ENCODE measurements at regions not wholly inside any gene's neighbourhood (a gene's known extent, or its start where the extent isn't known, plus 50 kb on each side); places are given as distances from the start of the nearest gene placed in this dataset.

DNA sequence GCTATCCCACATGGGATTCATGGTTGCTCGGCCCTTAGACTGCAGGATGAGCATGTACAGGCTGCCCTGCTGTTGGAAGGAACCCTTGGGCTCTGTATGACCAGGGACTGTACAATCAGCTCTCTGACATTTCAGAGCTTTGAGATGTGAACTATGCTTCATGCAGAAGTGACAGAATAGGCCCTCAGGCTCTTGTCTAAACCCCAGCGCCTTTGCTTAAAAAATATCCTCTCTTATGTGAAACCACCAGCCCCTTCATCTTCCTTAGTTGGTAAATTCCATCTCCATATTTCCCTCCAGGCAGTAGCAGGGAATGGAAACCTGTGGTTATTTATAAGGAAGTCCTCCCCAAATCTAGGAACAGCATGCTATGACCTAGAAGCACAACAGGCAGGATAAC lies 78.9 kb upstream of the PLET1 start:
- Mint-ChIP-seq H3K4me3 (no peak overlapping the region), H3K4me1 (no peaks in the 10 kb centered on the region), H3K9me3 (peaks cover 10% of the 10 kb centered on the region; the same call in 1 of the 2 replicates), H3K36me3 (no peaks in the 10 kb centered on the region), H3K27ac (no peak overlapping the region), H3K27me3 (ENCODE audit: low read depth) (peaks cover 8% of the 10 kb centered on the region)
- no peak for DNase-seq (ENCODE audit: low spot score)
- TF ChIP-seq ATF1 (CRISPR knock-in tag; IDR thresholded peaks at IDR 0.05), result no peak
- no peak for TF ChIP-seq ZNF138 (CRISPR knock-in tag; conservative IDR thresholded peaks at IDR 0.05)
- TF ChIP-seq, protein P1, sequence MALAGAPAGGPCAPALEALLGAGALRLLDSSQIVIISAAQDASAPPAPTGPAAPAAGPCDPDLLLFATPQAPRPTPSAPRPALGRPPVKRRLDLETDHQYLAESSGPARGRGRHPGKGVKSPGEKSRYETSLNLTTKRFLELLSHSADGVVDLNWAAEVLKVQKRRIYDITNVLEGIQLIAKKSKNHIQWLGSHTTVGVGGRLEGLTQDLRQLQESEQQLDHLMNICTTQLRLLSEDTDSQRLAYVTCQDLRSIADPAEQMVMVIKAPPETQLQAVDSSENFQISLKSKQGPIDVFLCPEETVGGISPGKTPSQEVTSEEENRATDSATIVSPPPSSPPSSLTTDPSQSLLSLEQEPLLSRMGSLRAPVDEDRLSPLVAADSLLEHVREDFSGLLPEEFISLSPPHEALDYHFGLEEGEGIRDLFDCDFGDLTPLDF (CRISPR knock-in tag; IDR thresholded peaks at IDR 0.05), result no peak
- TF ChIP-seq, protein P2, sequence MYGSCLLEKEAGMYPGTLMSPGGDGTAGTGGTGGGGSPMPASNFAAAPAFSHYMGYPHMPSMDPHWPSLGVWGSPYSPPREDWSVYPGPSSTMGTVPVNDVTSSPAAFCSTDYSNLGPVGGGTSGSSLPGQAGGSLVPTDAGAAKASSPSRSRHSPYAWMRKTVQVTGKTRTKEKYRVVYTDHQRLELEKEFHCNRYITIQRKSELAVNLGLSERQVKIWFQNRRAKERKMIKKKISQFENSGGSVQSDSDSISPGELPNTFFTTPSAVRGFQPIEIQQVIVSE (CRISPR knock-in tag; IDR thresholded peaks at IDR 0.05; ENCODE audit: borderline replicate concordance), result no peak
- no peak for TF ChIP-seq ZNF317 (CRISPR knock-in tag; IDR thresholded peaks at IDR 0.05; ENCODE audit: borderline replicate concordance, low read depth)
- TF ChIP-seq, protein P3, sequence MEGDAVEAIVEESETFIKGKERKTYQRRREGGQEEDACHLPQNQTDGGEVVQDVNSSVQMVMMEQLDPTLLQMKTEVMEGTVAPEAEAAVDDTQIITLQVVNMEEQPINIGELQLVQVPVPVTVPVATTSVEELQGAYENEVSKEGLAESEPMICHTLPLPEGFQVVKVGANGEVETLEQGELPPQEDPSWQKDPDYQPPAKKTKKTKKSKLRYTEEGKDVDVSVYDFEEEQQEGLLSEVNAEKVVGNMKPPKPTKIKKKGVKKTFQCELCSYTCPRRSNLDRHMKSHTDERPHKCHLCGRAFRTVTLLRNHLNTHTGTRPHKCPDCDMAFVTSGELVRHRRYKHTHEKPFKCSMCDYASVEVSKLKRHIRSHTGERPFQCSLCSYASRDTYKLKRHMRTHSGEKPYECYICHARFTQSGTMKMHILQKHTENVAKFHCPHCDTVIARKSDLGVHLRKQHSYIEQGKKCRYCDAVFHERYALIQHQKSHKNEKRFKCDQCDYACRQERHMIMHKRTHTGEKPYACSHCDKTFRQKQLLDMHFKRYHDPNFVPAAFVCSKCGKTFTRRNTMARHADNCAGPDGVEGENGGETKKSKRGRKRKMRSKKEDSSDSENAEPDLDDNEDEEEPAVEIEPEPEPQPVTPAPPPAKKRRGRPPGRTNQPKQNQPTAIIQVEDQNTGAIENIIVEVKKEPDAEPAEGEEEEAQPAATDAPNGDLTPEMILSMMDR (IDR thresholded peaks at IDR 0.05), result no peak
- no peak for TF ChIP-seq SMAD3 (CRISPR knock-in tag; IDR thresholded peaks at IDR 0.05; ENCODE audit: borderline replicate concordance)
- TF ChIP-seq, protein P4, sequence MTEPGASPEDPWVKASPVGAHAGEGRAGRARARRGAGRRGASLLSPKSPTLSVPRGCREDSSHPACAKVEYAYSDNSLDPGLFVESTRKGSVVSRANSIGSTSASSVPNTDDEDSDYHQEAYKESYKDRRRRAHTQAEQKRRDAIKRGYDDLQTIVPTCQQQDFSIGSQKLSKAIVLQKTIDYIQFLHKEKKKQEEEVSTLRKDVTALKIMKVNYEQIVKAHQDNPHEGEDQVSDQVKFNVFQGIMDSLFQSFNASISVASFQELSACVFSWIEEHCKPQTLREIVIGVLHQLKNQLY (CRISPR knock-in tag; IDR thresholded peaks at IDR 0.05), result no peak
- no peak for TF ChIP-seq NR1H2 (CRISPR knock-in tag; IDR thresholded peaks at IDR 0.05)
- TF ChIP-seq, protein P5, sequence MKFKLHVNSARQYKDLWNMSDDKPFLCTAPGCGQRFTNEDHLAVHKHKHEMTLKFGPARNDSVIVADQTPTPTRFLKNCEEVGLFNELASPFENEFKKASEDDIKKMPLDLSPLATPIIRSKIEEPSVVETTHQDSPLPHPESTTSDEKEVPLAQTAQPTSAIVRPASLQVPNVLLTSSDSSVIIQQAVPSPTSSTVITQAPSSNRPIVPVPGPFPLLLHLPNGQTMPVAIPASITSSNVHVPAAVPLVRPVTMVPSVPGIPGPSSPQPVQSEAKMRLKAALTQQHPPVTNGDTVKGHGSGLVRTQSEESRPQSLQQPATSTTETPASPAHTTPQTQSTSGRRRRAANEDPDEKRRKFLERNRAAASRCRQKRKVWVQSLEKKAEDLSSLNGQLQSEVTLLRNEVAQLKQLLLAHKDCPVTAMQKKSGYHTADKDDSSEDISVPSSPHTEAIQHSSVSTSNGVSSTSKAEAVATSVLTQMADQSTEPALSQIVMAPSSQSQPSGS (CRISPR knock-in tag; IDR thresholded peaks at IDR 0.05; ENCODE audit: borderline replicate concordance, low read depth), result no peak
- TF ChIP-seq, protein P6, sequence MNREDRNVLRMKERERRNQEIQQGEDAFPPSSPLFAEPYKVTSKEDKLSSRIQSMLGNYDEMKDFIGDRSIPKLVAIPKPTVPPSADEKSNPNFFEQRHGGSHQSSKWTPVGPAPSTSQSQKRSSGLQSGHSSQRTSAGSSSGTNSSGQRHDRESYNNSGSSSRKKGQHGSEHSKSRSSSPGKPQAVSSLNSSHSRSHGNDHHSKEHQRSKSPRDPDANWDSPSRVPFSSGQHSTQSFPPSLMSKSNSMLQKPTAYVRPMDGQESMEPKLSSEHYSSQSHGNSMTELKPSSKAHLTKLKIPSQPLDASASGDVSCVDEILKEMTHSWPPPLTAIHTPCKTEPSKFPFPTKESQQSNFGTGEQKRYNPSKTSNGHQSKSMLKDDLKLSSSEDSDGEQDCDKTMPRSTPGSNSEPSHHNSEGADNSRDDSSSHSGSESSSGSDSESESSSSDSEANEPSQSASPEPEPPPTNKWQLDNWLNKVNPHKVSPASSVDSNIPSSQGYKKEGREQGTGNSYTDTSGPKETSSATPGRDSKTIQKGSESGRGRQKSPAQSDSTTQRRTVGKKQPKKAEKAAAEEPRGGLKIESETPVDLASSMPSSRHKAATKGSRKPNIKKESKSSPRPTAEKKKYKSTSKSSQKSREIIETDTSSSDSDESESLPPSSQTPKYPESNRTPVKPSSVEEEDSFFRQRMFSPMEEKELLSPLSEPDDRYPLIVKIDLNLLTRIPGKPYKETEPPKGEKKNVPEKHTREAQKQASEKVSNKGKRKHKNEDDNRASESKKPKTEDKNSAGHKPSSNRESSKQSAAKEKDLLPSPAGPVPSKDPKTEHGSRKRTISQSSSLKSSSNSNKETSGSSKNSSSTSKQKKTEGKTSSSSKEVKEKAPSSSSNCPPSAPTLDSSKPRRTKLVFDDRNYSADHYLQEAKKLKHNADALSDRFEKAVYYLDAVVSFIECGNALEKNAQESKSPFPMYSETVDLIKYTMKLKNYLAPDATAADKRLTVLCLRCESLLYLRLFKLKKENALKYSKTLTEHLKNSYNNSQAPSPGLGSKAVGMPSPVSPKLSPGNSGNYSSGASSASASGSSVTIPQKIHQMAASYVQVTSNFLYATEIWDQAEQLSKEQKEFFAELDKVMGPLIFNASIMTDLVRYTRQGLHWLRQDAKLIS (CRISPR knock-in tag; IDR thresholded peaks at IDR 0.05; ENCODE audit: borderline replicate concordance), result no peak
- TF ChIP-seq ZNF416 (CRISPR knock-in tag; IDR thresholded peaks at IDR 0.05), result no peak
- TF ChIP-seq, protein P7, sequence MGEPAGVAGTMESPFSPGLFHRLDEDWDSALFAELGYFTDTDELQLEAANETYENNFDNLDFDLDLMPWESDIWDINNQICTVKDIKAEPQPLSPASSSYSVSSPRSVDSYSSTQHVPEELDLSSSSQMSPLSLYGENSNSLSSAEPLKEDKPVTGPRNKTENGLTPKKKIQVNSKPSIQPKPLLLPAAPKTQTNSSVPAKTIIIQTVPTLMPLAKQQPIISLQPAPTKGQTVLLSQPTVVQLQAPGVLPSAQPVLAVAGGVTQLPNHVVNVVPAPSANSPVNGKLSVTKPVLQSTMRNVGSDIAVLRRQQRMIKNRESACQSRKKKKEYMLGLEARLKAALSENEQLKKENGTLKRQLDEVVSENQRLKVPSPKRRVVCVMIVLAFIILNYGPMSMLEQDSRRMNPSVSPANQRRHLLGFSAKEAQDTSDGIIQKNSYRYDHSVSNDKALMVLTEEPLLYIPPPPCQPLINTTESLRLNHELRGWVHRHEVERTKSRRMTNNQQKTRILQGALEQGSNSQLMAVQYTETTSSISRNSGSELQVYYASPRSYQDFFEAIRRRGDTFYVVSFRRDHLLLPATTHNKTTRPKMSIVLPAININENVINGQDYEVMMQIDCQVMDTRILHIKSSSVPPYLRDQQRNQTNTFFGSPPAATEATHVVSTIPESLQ (CRISPR knock-in tag; IDR thresholded peaks at IDR 0.05), result no peak
- ChIA-PET CTCF (no interaction called here), POLR2A (interaction anchor here (0.6 kb wide), 1 partner anchor 95 kb away, joined by 3 read pairs; no protein-coding TSS in a partner anchor)
- no peak for ATAC-seq

Measured in WTC11 (cell line).